Stimulated activated CD8-positive, alpha-beta memory T cell treated with anti-CD3 and anti-CD28 coated beads, Interleukin-15, amount 100 ng/mL, for 48 hours (primary cell): ENCODE measurements at regions not wholly inside any gene's neighbourhood (a gene's known extent, or its start where the extent isn't known, plus 50 kb on each side); places are given as distances from the start of the nearest gene placed in this dataset.
"Not testable (repeated sequence)": the region's sequence is repeated elsewhere in the genome, so short reads cannot be mapped to it uniquely, and the experiment has no call there.

ENCODE experiments used
- DNase-seq, 2 donors: peaks; one replicate each; pipeline ENCODE4 v3.0.0-alpha.2; 2020; ENCODE audit warnings: low read depth in 2 of 2

DNA sequence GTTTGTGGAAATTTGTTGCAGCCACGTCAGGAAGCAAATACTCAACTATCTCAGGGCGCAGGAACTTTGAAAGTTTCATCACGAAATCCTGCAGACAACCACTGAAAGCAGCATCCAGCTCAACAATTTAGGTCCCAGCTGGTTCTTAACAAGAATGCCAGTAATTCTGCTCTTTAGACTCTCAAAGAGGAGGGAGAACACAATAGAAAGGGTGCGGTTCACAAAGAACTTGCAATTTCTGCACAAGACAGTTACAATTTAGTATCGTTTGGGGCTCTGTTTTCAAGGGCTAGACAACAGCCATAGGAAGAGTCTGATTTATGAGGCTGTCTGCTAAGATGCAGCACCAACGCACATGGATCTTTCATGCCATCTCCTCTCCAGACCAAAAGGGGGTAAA lies 223.1 kb downstream of the FGFR2 start:
- DNase-seq: no peak

DNA sequence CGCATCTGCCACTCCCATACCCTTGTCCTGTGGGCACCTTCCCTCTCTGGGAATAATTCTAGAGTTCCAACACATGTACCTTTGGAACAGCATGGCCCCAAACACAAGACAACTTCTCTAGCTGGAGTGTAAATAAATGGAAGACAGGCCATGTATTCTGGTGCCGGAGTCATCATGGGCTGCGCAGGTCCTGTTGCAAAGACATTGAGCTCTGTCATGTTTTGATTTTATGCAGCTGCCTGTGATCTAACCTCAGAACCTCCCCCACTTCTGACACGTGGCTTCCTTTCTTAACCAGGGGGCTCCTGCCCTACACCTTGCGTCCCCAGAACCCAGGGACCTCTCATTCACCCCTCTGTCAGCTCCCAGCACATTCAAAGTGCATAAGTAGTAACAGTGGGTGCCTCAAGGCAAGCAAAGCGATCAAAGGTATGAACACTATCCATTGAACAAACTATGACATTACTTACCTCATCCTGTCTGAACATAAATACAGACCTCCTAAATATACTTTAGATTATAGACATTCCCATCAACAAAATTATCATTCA lies 219.9 kb downstream of the FGFR2 start:
- DNase-seq: no peak

DNA sequence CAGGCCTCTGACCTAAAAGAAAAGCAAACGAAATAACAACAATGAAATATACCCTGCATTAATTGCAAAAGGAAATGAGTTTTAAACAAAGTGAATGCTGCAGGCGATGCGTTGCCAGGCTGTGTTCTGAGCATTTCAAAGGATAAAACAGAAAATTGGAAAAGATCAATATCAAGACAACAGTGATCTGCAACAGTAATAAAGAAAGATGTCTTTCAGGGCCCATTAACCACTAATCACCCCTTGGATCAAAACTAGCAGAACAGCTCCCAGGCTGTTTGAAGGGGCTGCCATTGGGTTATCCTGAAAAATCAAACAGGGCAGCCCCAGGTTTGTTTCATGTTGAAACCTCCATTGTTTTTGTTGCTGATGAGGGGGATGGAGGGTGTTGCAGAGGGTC lies 219.2 kb downstream of the FGFR2 start:
- no peak for DNase-seq

DNA sequence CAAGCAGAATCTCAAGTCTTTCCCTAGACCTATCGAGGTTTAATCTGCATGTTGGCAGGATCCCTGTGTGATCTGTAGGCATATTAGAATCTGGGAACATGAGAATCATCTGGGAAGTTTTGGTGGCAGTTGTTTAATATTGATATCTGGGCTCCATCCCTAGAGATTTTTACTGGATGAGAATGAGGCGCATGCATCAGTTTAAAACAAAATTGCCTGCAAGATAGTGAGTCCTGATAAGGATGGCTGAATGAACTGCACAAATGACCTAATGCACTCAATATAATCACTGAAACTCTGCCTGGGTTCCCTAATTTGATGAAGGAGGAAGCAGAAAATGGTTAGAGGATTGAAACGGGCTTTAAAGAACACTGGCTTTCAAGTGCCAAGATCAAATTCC lies 218.0 kb downstream of the FGFR2 start:
- DNase-seq: no peak

DNA sequence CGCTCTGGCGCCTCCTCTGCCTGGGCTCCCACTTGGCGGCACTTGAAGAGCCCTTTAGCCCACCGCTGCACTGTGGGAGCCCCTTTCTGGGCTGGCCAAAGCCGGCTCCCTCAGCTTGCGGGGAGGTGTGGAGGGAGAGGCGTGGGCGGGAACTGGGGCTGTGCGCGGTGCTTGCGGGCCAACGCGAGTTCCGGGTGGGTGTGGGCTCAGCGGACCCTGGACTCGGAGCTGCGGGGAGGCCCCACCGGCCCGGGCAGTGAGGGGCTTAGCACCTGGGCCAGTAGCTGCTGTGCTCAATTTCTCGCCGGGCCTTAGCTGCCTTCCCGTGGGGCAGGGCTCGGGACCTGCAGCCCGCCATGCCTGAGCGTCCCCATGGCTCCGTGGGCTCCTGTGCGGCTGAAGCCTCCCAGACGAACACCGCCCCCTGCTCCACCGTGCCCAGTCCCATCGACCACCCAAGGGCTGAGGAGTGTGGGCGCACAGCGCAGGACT lies 216.2 kb downstream of the FGFR2 start:
- not testable (repeated sequence) for DNase-seq

DNA sequence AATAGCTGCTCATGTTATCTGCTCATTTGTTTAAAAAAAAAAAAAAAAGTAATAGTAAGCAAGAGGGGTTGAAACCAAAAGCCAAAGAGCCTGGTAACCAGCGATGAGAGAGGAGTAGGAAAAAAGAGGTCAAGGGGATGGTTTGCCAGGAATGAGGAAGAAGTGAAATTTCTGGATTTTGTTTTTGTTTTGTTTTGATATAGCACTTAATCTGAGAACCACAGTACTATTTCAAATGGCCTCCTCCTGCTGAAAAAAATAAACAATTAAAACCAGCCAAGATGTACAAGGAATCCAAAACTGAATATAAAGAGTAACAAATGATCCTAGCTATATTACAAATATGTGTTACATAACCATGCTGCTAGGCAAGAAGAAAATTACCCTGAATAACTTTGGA lies 213.1 kb downstream of the FGFR2 start:
- no peak for DNase-seq

DNA sequence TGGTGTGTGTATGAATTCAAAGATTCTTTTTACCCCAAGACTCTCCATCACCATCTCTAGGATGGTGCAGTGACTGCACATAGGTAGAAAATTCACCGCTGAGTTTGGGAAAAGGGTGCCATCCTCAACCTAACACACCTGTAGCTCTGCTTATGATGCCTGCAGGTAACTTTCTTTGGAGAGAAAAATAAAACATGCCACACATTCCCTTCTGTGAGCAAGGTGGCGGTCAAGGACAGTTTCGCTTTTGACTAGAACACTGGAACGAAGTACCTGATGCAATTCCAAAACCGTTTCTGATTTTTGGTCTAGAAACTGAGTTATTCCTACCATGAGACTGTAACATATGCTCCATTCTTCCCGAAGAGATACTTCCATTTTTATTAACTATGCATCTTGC lies 205.6 kb downstream of the FGFR2 start:
- no peak for DNase-seq

DNA sequence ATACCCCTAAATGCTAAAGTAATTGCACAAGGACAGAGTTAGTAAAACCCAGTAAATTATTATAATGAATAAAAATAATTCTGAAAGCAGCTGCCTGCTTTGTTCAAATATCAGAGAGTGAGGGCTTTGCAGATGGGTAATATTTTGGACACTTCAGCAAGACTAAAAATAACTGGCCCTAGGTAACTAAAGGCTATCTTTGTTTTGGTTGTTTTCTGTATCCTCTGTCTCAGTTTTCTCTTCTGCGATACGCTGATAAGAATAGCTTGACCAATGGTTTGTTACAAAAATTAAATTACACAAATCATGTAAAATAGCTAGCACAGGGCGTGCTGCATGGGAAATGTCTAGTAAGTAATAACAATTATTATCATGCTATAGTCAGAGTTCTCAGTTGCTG lies 204.7 kb downstream of the FGFR2 start:
- DNase-seq: no peak

DNA sequence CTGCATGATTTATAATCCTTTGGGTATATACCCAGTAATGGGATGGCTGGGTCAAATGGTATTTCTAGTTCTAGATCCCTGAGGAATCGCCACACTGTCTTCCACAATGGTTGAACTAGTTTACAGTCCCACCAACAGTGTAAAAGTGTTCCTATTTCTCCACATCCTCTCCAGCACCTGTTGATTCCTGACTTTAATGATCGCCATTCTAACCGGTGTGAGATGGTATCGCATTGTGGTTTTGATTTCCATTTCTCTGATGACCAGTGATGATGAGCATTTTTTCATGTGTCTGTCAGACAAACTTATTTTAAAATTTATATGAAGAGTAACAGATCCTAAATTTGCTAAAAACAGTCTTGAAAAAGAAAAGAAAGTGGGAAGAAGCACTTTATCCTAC lies 197.7 kb downstream of the FGFR2 start:
- not testable (repeated sequence) for DNase-seq

DNA sequence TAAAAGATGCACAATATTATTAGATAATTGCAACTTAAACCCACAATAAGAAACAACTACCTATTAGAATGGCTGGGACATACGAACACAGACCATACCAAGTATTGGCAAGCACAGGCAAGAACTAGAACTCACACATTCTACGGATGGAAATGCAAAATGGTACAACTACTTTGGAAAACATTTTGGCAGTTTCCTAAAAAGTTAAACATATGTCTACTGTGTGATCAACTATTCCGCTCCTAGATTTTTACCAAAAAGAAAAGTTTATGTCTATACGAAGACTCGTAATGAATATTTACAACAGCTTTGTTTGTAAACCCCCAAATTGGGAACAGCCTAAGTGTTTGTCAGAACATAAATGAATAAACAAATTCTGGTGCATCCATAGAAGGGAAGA lies 194.7 kb downstream of the FGFR2 start:
- DNase-seq: no peak

DNA sequence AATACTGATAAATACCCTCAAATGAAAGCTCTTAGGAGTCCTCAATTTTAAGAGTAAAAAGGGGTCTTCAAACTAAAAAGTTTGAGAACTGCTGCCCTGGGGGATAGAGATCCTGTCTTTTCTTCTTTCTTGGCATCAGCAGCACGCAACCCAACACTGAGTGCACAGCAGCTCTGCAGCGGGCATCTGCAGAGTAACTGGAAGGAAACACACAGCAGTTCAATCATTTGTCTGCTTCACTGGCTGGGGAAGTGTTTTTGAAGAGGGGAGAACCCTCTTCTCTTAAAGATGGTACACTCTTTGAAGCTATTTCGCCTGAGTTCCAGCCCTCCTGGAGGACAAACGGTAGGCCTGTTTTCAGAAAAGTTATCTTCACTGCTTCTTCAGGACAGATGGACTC lies 193.6 kb downstream of the FGFR2 start:
- no peak for DNase-seq

DNA sequence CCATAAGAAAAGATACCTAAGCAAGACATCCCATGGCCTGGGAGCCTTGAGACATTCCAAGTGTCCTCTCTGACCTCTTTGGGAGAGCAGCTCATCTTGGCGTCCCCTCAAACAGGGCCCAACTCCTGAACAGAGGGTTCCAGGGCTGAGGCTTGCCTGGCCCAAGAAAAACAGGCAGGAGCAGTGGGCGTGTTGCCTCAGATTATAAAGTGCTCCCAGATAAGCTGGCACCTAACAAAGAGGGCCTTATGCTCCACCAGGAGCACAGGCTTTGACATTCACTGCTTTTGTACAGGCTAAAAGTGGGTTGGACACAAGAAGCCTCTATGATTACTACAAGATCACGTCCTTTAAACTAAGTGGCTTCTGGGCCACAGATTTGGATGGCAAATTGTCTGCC lies 193.1 kb downstream of the FGFR2 start:
- DNase-seq: no peak

DNA sequence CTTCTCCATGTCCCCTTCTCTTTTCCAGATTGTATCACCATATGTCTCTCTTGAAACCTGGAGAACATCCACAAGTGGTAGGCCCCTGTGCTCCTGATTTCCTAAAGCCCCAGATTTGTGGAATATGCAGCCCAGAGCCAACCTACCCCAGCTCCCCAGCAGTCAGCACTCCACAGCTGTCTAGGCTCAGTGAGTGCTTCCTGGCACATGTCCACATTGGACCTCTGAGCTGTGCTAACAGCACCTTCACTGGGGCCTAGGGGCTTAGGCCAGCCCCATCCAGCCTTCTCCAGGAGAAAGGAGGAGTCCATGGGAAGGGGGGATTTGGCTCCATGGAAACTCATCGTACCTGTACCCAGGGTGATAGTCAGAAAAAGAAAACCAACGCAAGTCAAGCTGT lies 192.7 kb downstream of the FGFR2 start:
- DNase-seq: no peak

DNA sequence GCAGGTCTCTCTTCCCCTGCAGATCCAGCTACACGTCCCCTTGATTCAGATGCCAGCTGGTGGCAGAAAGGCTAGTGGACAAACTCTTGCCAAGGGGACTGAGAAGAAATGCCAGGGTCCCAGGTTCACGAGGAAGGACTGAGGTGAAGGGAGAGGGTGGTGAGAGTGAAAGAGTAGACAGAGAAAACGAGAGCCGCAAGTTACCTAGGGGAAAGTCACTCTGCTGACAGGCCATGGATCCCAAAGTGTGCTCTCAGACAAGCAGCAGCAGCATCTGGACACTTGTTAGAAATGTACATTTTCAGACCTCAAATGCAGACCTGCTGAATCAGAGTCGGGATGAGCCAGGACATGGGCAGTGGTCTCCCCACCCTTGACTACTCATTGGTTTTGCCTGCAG lies 192.3 kb downstream of the FGFR2 start:
- no peak for DNase-seq

DNA sequence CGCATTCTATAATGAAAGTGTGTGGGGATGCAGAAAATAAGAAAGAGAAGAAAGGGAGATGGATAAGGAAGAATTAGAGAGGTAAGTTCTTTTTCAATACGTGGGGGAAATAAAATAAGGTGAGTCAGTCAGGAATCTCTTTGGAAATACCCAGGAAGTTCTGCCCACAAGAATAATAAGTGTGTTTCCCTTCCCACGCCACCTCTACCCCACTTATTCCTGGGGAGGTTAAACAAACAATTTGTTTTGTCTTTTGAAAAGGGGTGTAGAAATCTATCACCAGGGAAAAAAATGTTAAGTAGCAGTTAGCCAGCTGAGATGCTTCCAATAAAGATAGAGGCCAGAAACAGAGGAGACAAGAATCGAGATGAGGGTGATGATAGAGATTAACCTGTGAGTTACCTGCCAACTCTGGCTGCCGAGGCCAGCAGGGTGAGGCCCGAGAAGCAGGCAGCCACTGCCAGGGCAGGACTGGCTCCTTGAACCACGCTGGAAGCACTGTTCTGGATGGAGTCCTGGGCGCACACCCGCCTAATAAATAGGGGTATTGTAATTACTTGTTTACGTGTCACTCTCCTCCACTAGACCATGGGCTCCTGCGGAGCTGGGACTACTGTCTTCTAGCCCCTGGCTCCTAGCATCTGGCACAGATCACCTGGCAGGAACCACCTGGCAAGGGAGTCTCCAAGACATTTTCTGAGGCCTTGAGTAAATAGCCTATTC lies 191.3 kb downstream of the FGFR2 start:
- DNase-seq: no peak

DNA sequence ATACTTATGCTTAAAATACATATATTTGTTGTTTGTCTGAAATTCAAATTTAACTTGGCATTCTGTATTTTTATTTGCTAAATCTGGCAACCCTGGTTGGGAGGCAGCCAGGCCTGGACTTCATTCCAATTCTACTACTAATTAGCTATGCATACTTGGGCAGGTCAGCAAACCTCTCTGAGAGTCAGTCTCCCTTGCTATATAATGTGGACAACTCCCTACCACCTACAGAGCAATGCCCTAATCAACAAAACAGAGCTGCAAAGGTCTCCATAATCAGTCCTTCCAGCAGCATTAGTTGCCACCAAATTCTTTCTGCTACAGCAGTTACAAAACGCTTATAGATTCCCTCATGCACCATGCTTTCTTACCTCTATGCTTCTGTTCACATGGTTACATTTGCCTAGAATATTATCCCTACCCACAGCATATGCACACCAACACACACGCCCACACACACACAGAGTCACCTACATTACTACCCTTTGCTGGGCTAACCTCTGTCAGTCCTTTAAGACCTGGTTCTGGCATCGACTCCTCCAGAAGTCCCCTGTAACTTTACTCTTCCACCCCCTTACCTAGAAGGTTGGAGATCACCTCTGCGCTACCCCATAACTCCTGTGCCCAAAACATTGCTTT lies 188.7 kb downstream of the FGFR2 start:
- DNase-seq: no peak

DNA sequence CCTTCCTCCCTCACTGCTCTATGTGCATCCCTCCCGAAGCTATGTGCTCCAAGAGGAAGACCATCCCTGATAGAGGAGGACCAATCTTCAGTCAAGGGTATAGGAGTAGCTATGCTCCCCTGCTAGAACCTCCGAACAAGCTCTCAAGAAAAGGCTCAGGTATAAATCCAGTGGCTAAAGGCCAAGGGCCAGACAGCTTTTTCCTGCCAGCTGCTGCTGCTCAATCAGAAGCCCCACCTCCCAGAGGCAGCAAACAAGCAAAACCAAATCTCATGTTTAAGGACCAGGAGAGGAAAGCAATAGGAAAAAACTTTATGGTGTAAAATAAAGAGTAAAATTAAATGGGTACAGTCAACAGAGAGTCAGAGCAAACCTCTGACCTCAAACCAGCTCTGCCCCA lies 187.2 kb downstream of the FGFR2 start:
- DNase-seq: no peak

DNA sequence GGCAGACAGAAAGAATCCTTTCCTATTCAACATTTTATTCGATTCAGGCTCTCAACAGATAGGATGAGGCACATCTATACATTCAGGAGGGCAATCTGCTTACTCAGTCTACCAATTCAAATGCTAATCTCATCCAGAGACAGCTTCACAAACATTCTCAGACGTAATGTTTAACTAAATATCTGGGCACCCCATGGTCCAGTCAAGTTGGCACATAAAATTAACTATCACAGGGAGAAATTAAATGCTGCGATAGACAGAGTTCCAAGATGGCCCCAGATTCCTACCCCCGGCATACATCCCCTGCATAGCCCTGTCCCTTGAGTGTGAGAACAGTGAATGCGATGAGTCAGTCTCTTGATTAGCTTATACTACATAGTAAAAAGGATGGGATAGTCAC lies 184.3 kb downstream of the FGFR2 start:
- no peak for DNase-seq

DNA sequence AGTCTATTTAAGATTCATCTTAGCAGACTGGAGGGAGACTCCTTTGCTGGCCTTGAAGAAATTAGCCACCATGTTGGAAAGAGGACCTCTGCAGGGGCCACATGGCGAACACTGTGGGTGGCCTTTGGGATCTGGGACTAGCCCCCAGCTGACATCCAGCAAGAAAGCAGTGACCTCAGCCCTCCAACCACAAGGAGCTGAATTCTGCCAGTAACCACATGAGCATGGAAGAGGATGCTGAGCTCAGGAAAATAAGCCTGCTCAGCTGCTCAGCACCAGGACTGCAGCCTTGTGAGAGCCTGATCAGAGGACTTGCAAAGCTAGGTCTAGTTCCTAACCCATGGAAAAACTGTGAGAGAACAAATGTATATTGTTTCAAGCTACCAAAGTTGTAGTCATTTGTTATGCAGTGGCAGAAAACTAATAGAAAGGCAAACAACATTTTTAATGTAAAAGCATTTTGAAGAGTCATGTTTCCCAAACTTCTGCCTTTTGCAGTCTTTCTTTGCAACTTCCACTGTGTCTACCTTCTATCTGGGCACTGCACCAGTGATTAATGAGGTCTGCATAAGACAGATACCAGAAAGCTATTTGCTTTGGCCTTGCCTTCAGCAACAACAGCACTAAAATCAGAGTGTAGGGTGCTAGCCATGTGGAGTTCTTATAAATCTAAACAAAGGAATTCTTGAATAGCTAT lies 183.7 kb downstream of the FGFR2 start:
- DNase-seq: no peak

DNA sequence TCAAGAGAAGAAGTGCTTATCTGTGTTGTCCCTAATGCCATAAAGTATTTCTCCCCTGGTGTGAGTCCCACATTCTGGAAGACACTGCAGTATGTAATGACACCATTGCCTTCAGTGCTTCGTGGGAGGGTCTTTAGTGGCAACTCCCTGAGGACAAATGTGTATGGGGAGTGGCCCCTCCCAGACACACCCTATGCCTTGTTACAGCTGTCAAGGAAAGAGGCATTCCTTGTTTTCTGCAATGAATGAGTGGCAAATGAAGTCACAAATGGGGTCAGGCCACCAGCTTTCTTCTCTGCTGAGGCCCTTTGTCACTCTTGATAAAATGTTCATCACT lies 183.2 kb downstream of the FGFR2 start:
- no peak for DNase-seq

DNA sequence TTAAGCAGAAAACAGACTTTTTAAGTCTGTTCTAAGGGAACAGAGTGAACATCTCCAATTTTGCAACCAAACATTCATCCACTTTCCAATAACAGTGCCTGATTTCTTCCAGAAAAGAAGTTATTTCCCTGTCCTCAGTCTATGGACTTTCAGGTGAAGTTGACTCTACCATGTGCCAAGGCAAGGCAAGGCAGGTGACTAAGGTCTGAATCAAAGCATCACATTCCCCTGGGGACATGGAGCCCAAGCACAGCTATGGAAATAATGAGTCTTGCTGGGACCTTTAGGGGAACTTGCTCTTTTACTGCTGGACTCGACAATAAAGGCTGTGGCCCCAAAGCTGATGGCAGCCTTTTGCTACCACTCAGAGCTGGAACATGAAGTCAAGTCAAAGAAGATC lies 182.2 kb downstream of the FGFR2 start:
- DNase-seq: no peak

DNA sequence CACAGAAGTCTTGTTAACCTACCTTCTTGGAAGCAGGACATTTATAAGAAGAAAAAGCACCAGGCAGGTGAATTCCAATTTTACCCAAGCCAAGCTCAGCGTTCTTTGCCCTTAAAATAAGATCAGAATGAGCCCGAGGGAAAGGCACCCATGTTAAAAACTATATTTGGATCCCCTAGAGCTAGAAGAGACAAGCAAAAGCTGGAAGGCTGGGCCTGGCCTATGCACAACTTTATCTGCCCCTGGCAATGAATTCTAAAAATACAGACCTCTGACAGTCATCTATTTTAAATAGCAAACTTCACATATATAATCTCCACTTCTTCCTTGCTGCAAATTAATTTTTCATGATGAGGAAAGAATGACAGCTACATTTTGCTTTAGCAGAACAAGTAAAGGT lies 180.9 kb downstream of the FGFR2 start:
- DNase-seq: no peak
